HG03571 (cell line): ENCODE measurements at regions not wholly inside any gene's neighbourhood (a gene's known extent, or its start where the extent isn't known, plus 50 kb on each side); places are given as distances from the start of the nearest gene placed in this dataset.

Source experiments
- ATAC-seq: cut with Tn5 transposase; IDR thresholded peaks from one replicate; pipeline ENCODE4 v1.9.1; 2021; ENCODE audit not compliant: unreplicated experiment

GRCh38 chr10:106216085-106216484 is 948.4 kb downstream of the SORCS1 start:
- no peak for ATAC-seq

GRCh38 chr10:106214243-106214642 is 950.3 kb downstream of the SORCS1 start:
- ATAC-seq = no peak

GRCh38 chr10:106213493-106213892 is 951.0 kb downstream of the SORCS1 start:
- ATAC-seq = no peak

- ATAC-seq = no peak
Measured at GRCh38 chr10:106198275-106198674, 966.2 kb downstream of the SORCS1 start.

GRCh38 chr10:106189292-106189691 is 975.2 kb downstream of the SORCS1 start:
- no peak for ATAC-seq

- ATAC-seq = no peak
Measured at GRCh38 chr10:106185951-106186350, 978.6 kb downstream of the SORCS1 start.

GRCh38 chr10:106183041-106183440 is 981.5 kb downstream of the SORCS1 start:
- ATAC-seq = no peak

- no peak for ATAC-seq
Measured at GRCh38 chr10:106182542-106182941, 982.0 kb downstream of the SORCS1 start.

- no peak for ATAC-seq
Measured at GRCh38 chr10:106181501-106181900, 983.0 kb downstream of the SORCS1 start.

GRCh38 chr10:106179430-106179829 is 985.1 kb downstream of the SORCS1 start:
- ATAC-seq = no peak

GRCh38 chr10:106175760-106176377 is 988.6 kb downstream of the SORCS1 start:
- ATAC-seq = no peak

GRCh38 chr10:106173838-106174237 is 990.7 kb downstream of the SORCS1 start:
- no peak for ATAC-seq

GRCh38 chr10:106169241-106169640 is 995.3 kb downstream of the SORCS1 start:
- no peak for ATAC-seq

GRCh38 chr10:106167946-106168345 is 996.6 kb downstream of the SORCS1 start:
- ATAC-seq = no peak

- ATAC-seq = no peak
Measured at GRCh38 chr10:106158241-106158640, 1006.3 kb downstream of the SORCS1 start.

- ATAC-seq = no peak
Measured at GRCh38 chr10:106147021-106147420, 1017.5 kb downstream of the SORCS1 start.

GRCh38 chr10:106139915-106140314 is 1024.6 kb downstream of the SORCS1 start:
- ATAC-seq = no peak

- ATAC-seq = no peak
Measured at GRCh38 chr10:106136175-106136574, 1028.3 kb downstream of the SORCS1 start.

- no peak for ATAC-seq
Measured at GRCh38 chr10:106134326-106135000, 1030.0 kb downstream of the SORCS1 start.

GRCh38 chr10:106133451-106133850 is 1031.1 kb downstream of the SORCS1 start:
- no peak for ATAC-seq

GRCh38 chr10:106132956-106133355 is 1031.5 kb downstream of the SORCS1 start:
- ATAC-seq = no peak

- no peak for ATAC-seq
Measured at GRCh38 chr10:106114656-106115186, 1049.8 kb downstream of the SORCS1 start.

GRCh38 chr10:106111246-106111645 is 1053.3 kb downstream of the SORCS1 start:
- ATAC-seq = no peak
